HG03039 (cell line): ENCODE measurements at regions not wholly inside any gene's neighbourhood (a gene's known extent, or its start where the extent isn't known, plus 50 kb on each side); places are given as distances from the start of the nearest gene placed in this dataset.
"Not testable (repeated sequence)": the region's sequence is repeated elsewhere in the genome, so short reads cannot be mapped to it uniquely, and the experiment has no call there.

Experiments
- ATAC-seq: cut with Tn5 transposase; IDR thresholded peaks from one replicate; pipeline ENCODE4 v1.9.1; 2021; ENCODE audit warnings: mild to moderate bottlenecking, moderate library complexity; ENCODE audit not compliant: unreplicated experiment

DNA sequence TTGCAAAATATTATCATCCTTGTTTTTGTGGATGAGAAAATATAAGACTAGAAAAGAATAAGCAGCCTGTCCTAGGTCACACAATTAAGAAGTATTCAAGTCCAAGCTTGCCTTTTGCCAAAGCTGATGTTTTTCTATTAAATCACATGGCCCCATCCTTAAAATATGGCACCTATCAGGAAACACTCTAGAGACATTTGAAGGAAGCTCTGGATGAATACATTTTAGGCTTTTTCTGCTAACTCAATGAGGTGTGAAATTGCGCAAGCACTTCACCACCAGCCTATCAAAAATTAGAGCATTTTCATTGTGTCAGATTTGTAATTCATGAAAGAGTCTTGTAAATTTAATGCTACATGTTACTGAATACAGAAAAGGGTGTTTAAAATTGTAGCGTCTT, 251.1 kb upstream of the MAD2L1 start:
- no peak for ATAC-seq

DNA sequence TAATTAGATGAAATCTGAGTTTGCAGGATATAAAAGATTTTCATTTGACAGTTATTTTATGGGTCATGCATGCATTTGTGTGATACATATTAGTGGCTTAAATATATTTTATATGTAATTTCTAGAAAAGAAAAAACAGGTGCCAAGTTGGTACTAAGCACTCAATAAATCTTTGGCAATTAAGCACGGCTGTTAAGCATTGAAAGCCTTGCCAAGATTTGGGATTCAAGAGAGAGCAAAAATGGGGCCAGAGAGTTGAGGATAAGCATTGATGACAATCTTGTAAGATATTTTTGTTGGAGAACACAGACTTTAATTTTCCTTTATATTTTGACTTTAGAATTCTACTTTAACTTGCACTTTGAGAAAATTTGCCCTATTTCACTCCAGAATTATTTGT, 249.8 kb upstream of the MAD2L1 start:
- no peak for ATAC-seq

GRCh38 chr4:120314969-120315368, 248.3 kb upstream of the MAD2L1 start:
- ATAC-seq, result no peak

DNA sequence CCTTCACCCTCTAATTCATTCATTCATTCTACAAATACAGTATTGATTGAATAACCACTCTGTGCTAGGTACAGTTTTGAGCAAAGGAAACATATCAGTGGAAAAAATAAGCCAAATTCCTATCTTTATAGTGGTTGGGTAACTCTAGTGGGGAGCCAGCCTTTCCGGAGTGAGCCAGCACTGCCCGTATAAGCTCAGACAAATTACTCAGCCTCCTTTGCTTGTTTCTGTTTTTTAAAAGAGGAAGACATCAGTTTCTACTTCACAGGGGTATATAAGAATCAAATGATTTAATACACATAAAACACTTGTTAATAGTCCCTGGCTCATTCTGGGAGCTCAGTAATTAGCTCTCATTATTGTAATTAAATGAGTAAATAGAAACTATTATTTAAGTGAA, 238.2 kb upstream of the MAD2L1 start:
- ATAC-seq, result no peak

GRCh38 chr4:120299631-120300030, 233.0 kb upstream of the MAD2L1 start:
- ATAC-seq, result no peak

- ATAC-seq, result no peak
Measured at GRCh38 chr4:120293341-120293740, 226.7 kb upstream of the MAD2L1 start.

DNA sequence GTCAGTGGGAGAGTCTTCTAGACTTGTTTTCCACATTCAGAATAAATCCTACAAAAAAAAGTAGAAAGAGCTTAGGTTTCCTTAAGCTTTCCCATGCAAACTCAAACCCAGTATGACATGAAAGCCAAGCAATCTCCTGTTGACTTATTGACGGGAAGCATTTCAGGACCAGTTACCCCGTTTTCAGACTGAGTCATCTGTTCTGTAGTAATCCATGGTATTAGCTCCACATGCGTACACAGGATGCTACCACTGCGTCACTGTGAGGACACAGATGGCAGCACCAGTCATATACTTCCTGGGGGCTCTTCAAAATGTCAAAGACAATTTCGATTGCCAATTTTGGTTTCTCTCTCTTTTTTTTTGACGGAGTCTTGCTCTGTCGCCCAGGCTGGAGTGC, 224.9 kb upstream of the MAD2L1 start:
- ATAC-seq, result no peak

DNA sequence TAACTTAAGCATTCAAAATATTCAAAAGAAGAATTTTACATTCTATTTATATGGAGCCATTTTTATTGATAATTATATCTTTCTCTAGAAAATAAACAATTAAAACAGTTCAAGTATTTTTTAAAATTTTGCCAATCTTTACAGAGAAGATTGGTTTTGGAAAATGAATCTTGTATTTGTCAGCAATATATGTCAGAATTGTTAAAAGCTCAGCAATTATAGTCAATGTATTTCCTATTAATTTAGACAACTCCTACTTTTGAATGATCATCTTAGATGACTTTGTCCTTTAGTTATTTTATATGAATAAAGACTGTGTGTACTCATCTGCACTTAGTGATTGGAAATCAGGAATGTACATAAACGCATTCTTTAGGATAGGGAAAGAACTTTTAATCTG, 223.9 kb upstream of the MAD2L1 start:
- no peak for ATAC-seq

DNA sequence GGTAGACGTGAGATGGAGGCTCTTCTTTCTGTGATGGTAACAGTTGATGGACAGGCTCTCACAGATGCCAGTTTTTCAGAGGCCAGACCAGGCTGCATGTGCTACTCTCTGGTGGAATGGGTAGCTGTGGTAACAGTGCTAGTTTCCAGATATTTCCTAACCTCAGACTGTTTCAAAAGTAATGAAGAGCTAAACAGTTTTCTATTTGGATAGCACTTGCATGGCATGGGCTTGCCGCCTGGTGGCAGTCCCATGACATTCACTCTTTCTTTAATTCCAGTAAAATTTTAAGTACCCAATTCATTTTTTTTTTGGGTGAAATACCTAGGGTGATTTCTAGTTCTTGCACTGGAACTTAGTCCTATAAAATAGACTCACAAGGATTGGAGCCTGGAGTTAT, 220.2 kb upstream of the MAD2L1 start:
- no peak for ATAC-seq

- ATAC-seq, result no peak
Measured at GRCh38 chr4:120281581-120281980, 214.9 kb upstream of the MAD2L1 start.

DNA sequence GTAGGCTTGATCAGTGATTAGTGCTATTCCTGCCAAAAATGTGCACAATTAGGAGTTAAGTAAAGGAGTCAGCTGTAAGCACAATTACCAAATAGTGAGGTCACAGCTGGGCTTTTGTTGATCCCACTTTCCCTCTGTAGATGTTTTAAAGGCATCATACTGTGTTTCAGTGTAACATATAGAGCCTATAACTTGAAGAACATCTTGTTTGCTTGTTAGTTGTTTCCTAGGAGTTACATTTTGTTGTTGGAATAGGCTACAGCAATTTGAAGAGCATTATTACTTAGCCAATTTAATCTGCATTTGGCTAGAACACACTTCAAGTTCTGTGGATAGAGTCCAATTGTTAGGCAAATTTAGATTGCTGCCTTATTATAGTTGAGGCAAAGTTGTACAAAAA, 210.7 kb upstream of the MAD2L1 start:
- no peak for ATAC-seq

GRCh38 chr4:120266602-120267001, 200.0 kb upstream of the MAD2L1 start:
- no peak for ATAC-seq

DNA sequence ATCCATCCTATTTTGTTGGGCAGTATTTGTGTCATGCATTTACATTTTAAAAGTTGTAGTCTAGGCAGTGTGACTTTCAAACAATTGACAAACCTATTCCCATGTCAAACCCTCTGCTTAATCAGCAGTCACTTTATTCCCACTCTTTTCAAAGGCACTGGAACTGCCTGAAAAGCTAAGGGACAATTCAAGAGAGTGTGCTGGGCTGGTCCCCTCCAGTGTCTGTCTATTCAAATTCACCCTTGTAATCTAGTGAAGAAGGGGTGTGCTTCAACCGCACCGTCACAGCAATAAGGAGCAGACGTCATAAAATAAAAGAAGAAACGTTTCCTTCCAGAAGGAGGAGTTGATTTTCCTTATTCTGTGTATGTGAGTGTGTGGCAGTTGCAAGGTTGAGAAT, 197.0 kb upstream of the MAD2L1 start:
- no peak for ATAC-seq

DNA sequence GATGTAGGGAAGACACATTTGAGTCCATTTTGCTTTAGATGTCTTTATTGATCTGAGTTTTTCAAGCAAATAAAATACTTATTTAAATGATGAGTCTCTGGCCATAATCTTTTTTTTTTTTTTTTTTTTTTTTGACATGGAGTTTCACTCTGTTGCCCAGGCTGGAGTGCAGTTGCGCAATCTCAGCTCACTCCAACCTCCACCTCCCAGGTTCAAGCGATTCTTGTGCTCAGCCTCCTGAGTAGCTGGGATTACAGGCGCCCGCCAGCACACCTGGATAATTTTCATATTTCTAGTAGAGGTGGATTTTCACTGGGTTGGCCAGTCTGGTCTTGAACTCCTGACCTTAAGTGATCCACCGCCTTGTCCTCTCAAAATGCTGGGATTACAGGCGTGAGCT, 194.5 kb upstream of the MAD2L1 start:
- ATAC-seq, result no peak

- ATAC-seq, result not testable (repeated sequence)
Measured at GRCh38 chr4:120256112-120256775, 189.6 kb upstream of the MAD2L1 start.

- ATAC-seq, result no peak
Measured at GRCh38 chr4:120238277-120238973, 171.8 kb upstream of the MAD2L1 start.

GRCh38 chr4:120236873-120237272, 170.2 kb upstream of the MAD2L1 start:
- ATAC-seq, result no peak

- ATAC-seq, result no peak
Measured at GRCh38 chr4:120232050-120232449, 165.4 kb upstream of the MAD2L1 start.

- no peak for ATAC-seq
Measured at GRCh38 chr4:120228086-120228485, 161.4 kb upstream of the MAD2L1 start.

DNA sequence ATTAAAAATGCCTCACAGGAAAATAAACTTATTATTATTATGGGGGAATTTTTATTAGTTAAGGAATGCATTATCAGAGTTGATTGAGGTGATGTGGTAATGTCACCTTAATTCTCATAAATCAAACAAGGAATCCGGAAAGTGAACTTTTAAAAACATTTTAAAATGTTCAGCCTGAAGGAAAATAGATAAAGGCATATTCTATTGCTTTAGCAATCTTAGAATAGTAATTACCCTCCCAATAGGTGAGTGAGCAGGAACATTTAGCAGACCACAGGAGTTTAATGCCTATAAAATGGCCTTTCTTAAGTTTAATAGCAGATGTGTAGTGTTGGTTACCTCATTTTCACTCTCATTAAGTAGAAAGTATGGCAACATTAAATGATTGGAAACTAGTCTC, 160.9 kb upstream of the MAD2L1 start:
- ATAC-seq, result no peak

DNA sequence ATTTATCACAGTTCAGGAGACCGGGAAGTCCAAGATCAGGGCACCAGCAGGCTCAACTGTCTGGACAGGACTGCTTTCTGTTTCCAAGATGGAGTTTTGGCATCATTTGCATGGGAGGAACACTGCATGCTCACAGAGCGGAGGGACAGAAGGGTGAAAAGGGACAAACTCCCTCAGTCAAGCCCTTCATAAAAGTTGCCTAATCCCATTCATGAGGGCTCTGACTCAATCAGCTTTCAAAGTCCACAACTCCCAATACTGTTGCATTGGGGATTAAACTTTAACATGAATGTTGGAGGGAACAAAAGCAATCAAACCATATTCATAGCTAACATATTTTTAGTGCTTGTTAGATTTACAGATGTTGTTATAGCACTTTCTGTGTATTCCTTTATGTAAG, 158.9 kb upstream of the MAD2L1 start:
- no peak for ATAC-seq

DNA sequence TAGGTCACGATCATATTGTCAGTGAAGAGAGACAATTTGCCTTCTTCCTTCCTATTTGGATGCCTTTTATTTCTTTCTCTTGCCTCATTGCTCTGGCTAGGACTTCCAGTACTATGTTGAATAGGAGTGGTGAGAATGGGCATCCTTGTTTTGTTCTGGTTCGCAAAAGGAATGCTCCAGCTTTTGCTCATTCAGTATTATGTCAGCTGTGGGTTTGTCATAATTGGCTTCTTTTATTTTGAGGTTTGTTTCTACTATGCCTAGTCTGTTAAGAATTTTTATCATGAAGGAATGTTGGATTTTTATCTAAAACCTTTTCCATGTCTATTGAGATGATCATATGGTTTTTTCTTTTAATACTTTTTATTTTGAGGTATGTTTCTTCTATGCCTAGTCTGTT, 152.3 kb upstream of the MAD2L1 start:
- no peak for ATAC-seq

GRCh38 chr4:120215350-120215749, 148.7 kb upstream of the MAD2L1 start:
- no peak for ATAC-seq
